ENCODE measurements at regions not wholly inside any gene's neighbourhood (a gene's known extent, or its start where the extent isn't known, plus 50 kb on each side); places are given as distances from the start of the nearest gene placed in this dataset.

- TF ChIP-seq CCAR2 (optimal IDR thresholded peaks at IDR 0.05; ENCODE audit: low read depth, low read length) (no peak), ZNF362 (CRISPR knock-in tag; IDR thresholded peaks at IDR 0.05; ENCODE audit: borderline replicate concordance) (no peak), ZBTB40 (IDR thresholded peaks at IDR 0.05) (no peak), ZBTB40 (CRISPR knock-in tag; IDR thresholded peaks at IDR 0.05) (no peak), HNRNPL (IDR thresholded peaks at IDR 0.05; ENCODE audit: low read depth, low read length) (no peak), ASH2L (IDR thresholded peaks at IDR 0.05; ENCODE audit: insufficient read length, low read depth, low read length) (no peak), ZNF563 (CRISPR knock-in tag; IDR thresholded peaks at IDR 0.05) (no peak), ZSCAN30 (CRISPR knock-in tag; IDR thresholded peaks at IDR 0.05) (no peak), ZNF713 (CRISPR knock-in tag; IDR thresholded peaks at IDR 0.05) (no peak), FOSL2 (CRISPR knock-in tag; IDR thresholded peaks at IDR 0.05) (no peak), POLR2A (IDR thresholded peaks at IDR 0.05; ENCODE audit: insufficient read depth in 1 of 2, low read depth in 2 of 2, low read length in 2 of 2) (no peak)
- TF ChIP-seq, protein P1, sequence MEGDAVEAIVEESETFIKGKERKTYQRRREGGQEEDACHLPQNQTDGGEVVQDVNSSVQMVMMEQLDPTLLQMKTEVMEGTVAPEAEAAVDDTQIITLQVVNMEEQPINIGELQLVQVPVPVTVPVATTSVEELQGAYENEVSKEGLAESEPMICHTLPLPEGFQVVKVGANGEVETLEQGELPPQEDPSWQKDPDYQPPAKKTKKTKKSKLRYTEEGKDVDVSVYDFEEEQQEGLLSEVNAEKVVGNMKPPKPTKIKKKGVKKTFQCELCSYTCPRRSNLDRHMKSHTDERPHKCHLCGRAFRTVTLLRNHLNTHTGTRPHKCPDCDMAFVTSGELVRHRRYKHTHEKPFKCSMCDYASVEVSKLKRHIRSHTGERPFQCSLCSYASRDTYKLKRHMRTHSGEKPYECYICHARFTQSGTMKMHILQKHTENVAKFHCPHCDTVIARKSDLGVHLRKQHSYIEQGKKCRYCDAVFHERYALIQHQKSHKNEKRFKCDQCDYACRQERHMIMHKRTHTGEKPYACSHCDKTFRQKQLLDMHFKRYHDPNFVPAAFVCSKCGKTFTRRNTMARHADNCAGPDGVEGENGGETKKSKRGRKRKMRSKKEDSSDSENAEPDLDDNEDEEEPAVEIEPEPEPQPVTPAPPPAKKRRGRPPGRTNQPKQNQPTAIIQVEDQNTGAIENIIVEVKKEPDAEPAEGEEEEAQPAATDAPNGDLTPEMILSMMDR (CRISPR knock-in tag; IDR thresholded peaks at IDR 0.05): no peak
Measured at GRCh38 chr1:230507666-230508402, 81.7 kb upstream of the PGBD5 start.

Data from HepG2 (cell line).